WTC11 (cell line): ENCODE measurements at regions not wholly inside any gene's neighbourhood (a gene's known extent, or its start where the extent isn't known, plus 50 kb on each side); places are given as distances from the start of the nearest gene placed in this dataset.
A peak's percentile ranks its signal among the peaks of the same experiment; 100 is the strongest.

Experiments used
- ATAC-seq: fragments of 200-7000 bp; cut with Tn5 transposase; 2 replicates; pipeline ENCODE4 v1.10.0; 2021; ENCODE audit warnings: mild to moderate bottlenecking, moderate library complexity
- CTCF ChIA-PET: fragments of 300-600 bp; sonication (Branson Sonifier 250); formaldehyde crosslinking; loops from one replicate; lab custom pipeline; 2021; ENCODE audit warnings: antibody characterized with exemption; lab: Charles Lee
- POLR2A ChIA-PET: fragments of 350-600 bp; sonication (Branson Sonifier 250); formaldehyde crosslinking; loops from one replicate; lab custom pipeline; 2021; ENCODE audit warnings: antibody characterized with exemption; lab: Charles Lee
- DNase-seq: peaks from one replicate; pipeline ENCODE4 v3.0.0; 2021; ENCODE audit warnings: low spot score
- H3K27ac Mint-ChIP-seq: 2 replicates; pipeline ENCODE4 v1.8.0; 2021; ENCODE audit warnings: mixed read lengths
- H3K27me3 Mint-ChIP-seq: 2 replicates; pipeline ENCODE4 v1.8.0; 2021; ENCODE audit warnings: low read depth, mild to moderate bottlenecking, moderate library complexity, mixed read lengths
- H3K36me3 Mint-ChIP-seq: 2 replicates; pipeline ENCODE4 v1.8.0; 2021; ENCODE audit warnings: mixed read lengths
- H3K4me1 Mint-ChIP-seq: 2 replicates; pipeline ENCODE4 v1.8.0; 2022; ENCODE audit warnings: mixed read lengths
- H3K4me3 Mint-ChIP-seq: 2 replicates; pipeline ENCODE4 v1.8.0; 2021; ENCODE audit warnings: mild to moderate bottlenecking, moderate library complexity, mixed read lengths
- H3K9me3 Mint-ChIP-seq: 2 replicates; pipeline ENCODE4 v1.8.0; 2021; ENCODE audit warnings: mixed read lengths
- ATF2 ChIP-seq: sonication (generic); formaldehyde crosslinking; IDR thresholded peaks from 2 replicates; pipeline ENCODE4 v1.8.1; 2022; ENCODE audit warnings: low read depth, missing genetic modification reagents, borderline replicate concordance
- CREB1 ChIP-seq: sonication (generic); formaldehyde crosslinking; IDR thresholded peaks from 2 replicates; pipeline ENCODE4 v1.8.0; 2023; ENCODE audit warnings: mild to moderate bottlenecking, missing genetic modification reagents
- ELF4 ChIP-seq: sonication (generic); formaldehyde crosslinking; IDR thresholded peaks from 2 replicates; pipeline ENCODE4 v1.8.1; 2022; ENCODE audit warnings: low read depth, mild to moderate bottlenecking, moderate library complexity, missing genetic modification reagents
- ERG ChIP-seq: fragments of 250-450 bp; sonication (Bioruptor Pico); IDR thresholded peaks from 2 replicates; pipeline ENCODE4 v1.8.0; 2021; ENCODE audit warnings: mild to moderate bottlenecking
- ETV6 ChIP-seq: sonication (generic); formaldehyde crosslinking; IDR thresholded peaks from 2 replicates; pipeline ENCODE4 v1.8.1; 2022; ENCODE audit warnings: mild to moderate bottlenecking, missing genetic modification reagents
- GRHL2 ChIP-seq: fragments of 250-450 bp; sonication (Bioruptor Pico); IDR thresholded peaks from 2 replicates; pipeline ENCODE4 v1.8.0; 2022; ENCODE audit warnings: mild to moderate bottlenecking, moderate library complexity; ENCODE audit not compliant: insufficient replicate concordance, severe bottlenecking
- HMGA2 ChIP-seq: fragments of 250-450 bp; sonication (Bioruptor Pico); IDR thresholded peaks from 2 replicates; pipeline ENCODE4 v1.4.0; 2021; ENCODE audit warnings: mild to moderate bottlenecking, moderate library complexity
- IRF2 ChIP-seq: sonication (generic); formaldehyde crosslinking; IDR thresholded peaks from 2 replicates; pipeline ENCODE4 v1.8.0; 2022; ENCODE audit warnings: low read depth, missing genetic modification reagents, borderline replicate concordance
- JAZF1 ChIP-seq: fragments of 250-450 bp; sonication (Bioruptor Pico); IDR thresholded peaks from 2 replicates; pipeline ENCODE4 v1.9.0; 2021; ENCODE audit warnings: moderate library complexity, mild to moderate bottlenecking, inconsistent platforms
- MXD4 ChIP-seq: fragments of 250-450 bp; sonication (Bioruptor Pico); IDR thresholded peaks from 2 replicates; pipeline ENCODE4 v1.8.0; 2021; ENCODE audit warnings: mild to moderate bottlenecking, moderate library complexity, borderline replicate concordance
- NFE2L1 ChIP-seq: sonication (generic); formaldehyde crosslinking; IDR thresholded peaks from 2 replicates; pipeline ENCODE4 v1.8.1; 2023; ENCODE audit warnings: missing genetic modification reagents
- NR1H2 ChIP-seq: sonication (generic); formaldehyde crosslinking; IDR thresholded peaks from 2 replicates; pipeline ENCODE4 v1.9.0; 2021; ENCODE audit warnings: mild to moderate bottlenecking, moderate library complexity, missing genetic modification reagents
- RORB ChIP-seq: fragments of 250-450 bp; sonication (Bioruptor Pico); IDR thresholded peaks from 2 replicates; pipeline ENCODE4 v1.9.0; 2021; ENCODE audit warnings: mild to moderate bottlenecking
- ZBTB21 ChIP-seq: sonication (generic); formaldehyde crosslinking; IDR thresholded peaks from 2 replicates; pipeline ENCODE4 v1.8.1; 2023; ENCODE audit warnings: mild to moderate bottlenecking, missing genetic modification reagents, borderline replicate concordance
- ZNF219 ChIP-seq: sonication (generic); formaldehyde crosslinking; IDR thresholded peaks from 2 replicates; pipeline ENCODE4 v1.8.0; 2023; ENCODE audit warnings: missing genetic modification reagents, mild to moderate bottlenecking, borderline replicate concordance
- ZNF423 ChIP-seq: fragments of 250-450 bp; sonication (Bioruptor Pico); IDR thresholded peaks from 2 replicates; pipeline ENCODE4 v2.1.2; 2022; ENCODE audit warnings: mild to moderate bottlenecking, moderate library complexity
- ZNF671 ChIP-seq: fragments of 250-450 bp; sonication (Bioruptor Pico); IDR thresholded peaks from 2 replicates; pipeline ENCODE4 v1.8.0; 2021; ENCODE audit warnings: mild to moderate bottlenecking
- TF ChIP-seq, protein P1 (sequence below): sonication (generic); formaldehyde crosslinking; IDR thresholded peaks from 2 replicates; pipeline ENCODE4 v1.8.1; 2023; ENCODE audit warnings: mild to moderate bottlenecking, missing genetic modification reagents
- TF ChIP-seq, protein P2 (sequence below): sonication (generic); formaldehyde crosslinking; IDR thresholded peaks from 2 replicates; pipeline ENCODE4 v1.8.0; 2022; ENCODE audit warnings: mild to moderate bottlenecking, missing genetic modification reagents
- TF ChIP-seq, protein P3 (sequence below): sonication (generic); formaldehyde crosslinking; IDR thresholded peaks from 2 replicates; pipeline ENCODE4 v1.8.1; 2022; ENCODE audit warnings: mild to moderate bottlenecking, moderate library complexity, missing genetic modification reagents
- TF ChIP-seq, protein P4 (sequence below): sonication (generic); formaldehyde crosslinking; IDR thresholded peaks from 2 replicates; pipeline ENCODE4 v1.8.0; 2022; ENCODE audit warnings: mild to moderate bottlenecking, missing genetic modification reagents
- TF ChIP-seq, protein P5 (sequence below): fragments of 250-450 bp; sonication (Bioruptor Pico); IDR thresholded peaks from 2 replicates; pipeline ENCODE4 v1.9.0; 2021; ENCODE audit warnings: mild to moderate bottlenecking

GRCh38 chr9:80501635-80502034 lies 929.9 kb downstream of the TLE4 start:
- Mint-ChIP-seq H3K4me3 (no peak overlapping the region), H3K27ac (no peak overlapping the region), H3K36me3 (no peaks in the 10 kb centered on the region), H3K9me3 (no peaks in the 10 kb centered on the region), H3K27me3 (no peaks in the 10 kb centered on the region), H3K4me1 (peaks cover 10% of the 10 kb centered on the region; the same call in 1 of the 2 replicates)
- ATAC-seq (no peak), DNase-seq (no peak)
- TF ChIP-seq ZBTB21 (CRISPR knock-in tag) = no peak
- ChIA-PET CTCF (no interaction called here), POLR2A (no interaction called here)

GRCh38 chr9:80500300-80500699 lies 928.5 kb downstream of the TLE4 start:
- Mint-ChIP-seq H3K9me3 (peaks cover 11% of the 10 kb centered on the region), H3K4me3 (no peak overlapping the region), H3K36me3 (peaks cover 4% of the 10 kb centered on the region), H3K27me3 (peaks cover 2% of the 10 kb centered on the region; the same call in 1 of the 2 replicates), H3K4me1 (peaks cover 5% of the 10 kb centered on the region; the same call in 1 of the 2 replicates), H3K27ac (no peak overlapping the region)
- TF ChIP-seq ZNF671 (CRISPR knock-in tag) (no peak), ERG (CRISPR knock-in tag) (no peak), GRHL2 (CRISPR knock-in tag) (no peak), IRF2 (CRISPR knock-in tag) (no peak), NFE2L1 (CRISPR knock-in tag) (no peak), ZNF423 (CRISPR knock-in tag) (no peak), CREB1 (CRISPR knock-in tag) (no peak)
- POLR2A ChIA-PET = no interaction called here
- DNase-seq (no peak), ATAC-seq (peak; percentile 72)
- CTCF ChIA-PET = no interaction called here

- Mint-ChIP-seq H3K4me1 (peaks cover 5% of the 10 kb centered on the region; the same call in 1 of the 2 replicates), H3K36me3 (peaks cover 11% of the 10 kb centered on the region), H3K27ac (no peak overlapping the region), H3K27me3 (peaks cover 4% of the 10 kb centered on the region; the same call in 1 of the 2 replicates), H3K4me3 (no peak overlapping the region), H3K9me3 (peaks cover 18% of the 10 kb centered on the region)
- POLR2A ChIA-PET = no interaction called here
- CTCF ChIA-PET = no interaction called here
- ATAC-seq (no peak), DNase-seq (no peak)
- TF ChIP-seq ELF4 (CRISPR knock-in tag) = no peak
- TF ChIP-seq, protein P1, sequence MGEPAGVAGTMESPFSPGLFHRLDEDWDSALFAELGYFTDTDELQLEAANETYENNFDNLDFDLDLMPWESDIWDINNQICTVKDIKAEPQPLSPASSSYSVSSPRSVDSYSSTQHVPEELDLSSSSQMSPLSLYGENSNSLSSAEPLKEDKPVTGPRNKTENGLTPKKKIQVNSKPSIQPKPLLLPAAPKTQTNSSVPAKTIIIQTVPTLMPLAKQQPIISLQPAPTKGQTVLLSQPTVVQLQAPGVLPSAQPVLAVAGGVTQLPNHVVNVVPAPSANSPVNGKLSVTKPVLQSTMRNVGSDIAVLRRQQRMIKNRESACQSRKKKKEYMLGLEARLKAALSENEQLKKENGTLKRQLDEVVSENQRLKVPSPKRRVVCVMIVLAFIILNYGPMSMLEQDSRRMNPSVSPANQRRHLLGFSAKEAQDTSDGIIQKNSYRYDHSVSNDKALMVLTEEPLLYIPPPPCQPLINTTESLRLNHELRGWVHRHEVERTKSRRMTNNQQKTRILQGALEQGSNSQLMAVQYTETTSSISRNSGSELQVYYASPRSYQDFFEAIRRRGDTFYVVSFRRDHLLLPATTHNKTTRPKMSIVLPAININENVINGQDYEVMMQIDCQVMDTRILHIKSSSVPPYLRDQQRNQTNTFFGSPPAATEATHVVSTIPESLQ (CRISPR knock-in tag) = no peak
- TF ChIP-seq, protein P2, sequence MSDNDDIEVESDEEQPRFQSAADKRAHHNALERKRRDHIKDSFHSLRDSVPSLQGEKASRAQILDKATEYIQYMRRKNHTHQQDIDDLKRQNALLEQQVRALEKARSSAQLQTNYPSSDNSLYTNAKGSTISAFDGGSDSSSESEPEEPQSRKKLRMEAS = no peak
- no peak for TF ChIP-seq HMGA2 (CRISPR knock-in tag)
- no peak for TF ChIP-seq RORB (CRISPR knock-in tag)
- TF ChIP-seq, protein P3, sequence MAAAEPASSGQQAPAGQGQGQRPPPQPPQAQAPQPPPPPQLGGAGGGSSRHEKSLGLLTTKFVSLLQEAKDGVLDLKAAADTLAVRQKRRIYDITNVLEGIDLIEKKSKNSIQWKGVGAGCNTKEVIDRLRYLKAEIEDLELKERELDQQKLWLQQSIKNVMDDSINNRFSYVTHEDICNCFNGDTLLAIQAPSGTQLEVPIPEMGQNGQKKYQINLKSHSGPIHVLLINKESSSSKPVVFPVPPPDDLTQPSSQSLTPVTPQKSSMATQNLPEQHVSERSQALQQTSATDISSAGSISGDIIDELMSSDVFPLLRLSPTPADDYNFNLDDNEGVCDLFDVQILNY (CRISPR knock-in tag) = no peak
- no peak for TF ChIP-seq ERG (CRISPR knock-in tag)
- TF ChIP-seq MXD4 (CRISPR knock-in tag) = no peak
- TF ChIP-seq JAZF1 (CRISPR knock-in tag) = no peak
- TF ChIP-seq, protein P4, sequence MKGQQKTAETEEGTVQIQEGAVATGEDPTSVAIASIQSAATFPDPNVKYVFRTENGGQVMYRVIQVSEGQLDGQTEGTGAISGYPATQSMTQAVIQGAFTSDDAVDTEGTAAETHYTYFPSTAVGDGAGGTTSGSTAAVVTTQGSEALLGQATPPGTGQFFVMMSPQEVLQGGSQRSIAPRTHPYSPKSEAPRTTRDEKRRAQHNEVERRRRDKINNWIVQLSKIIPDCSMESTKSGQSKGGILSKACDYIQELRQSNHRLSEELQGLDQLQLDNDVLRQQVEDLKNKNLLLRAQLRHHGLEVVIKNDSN = no peak
- TF ChIP-seq, protein P5, sequence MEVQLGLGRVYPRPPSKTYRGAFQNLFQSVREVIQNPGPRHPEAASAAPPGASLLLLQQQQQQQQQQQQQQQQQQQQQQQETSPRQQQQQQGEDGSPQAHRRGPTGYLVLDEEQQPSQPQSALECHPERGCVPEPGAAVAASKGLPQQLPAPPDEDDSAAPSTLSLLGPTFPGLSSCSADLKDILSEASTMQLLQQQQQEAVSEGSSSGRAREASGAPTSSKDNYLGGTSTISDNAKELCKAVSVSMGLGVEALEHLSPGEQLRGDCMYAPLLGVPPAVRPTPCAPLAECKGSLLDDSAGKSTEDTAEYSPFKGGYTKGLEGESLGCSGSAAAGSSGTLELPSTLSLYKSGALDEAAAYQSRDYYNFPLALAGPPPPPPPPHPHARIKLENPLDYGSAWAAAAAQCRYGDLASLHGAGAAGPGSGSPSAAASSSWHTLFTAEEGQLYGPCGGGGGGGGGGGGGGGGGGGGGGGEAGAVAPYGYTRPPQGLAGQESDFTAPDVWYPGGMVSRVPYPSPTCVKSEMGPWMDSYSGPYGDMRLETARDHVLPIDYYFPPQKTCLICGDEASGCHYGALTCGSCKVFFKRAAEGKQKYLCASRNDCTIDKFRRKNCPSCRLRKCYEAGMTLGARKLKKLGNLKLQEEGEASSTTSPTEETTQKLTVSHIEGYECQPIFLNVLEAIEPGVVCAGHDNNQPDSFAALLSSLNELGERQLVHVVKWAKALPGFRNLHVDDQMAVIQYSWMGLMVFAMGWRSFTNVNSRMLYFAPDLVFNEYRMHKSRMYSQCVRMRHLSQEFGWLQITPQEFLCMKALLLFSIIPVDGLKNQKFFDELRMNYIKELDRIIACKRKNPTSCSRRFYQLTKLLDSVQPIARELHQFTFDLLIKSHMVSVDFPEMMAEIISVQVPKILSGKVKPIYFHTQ (CRISPR knock-in tag) = no peak
- no peak for TF ChIP-seq ETV6 (CRISPR knock-in tag)
- TF ChIP-seq ZNF219 (CRISPR knock-in tag) = no peak
- TF ChIP-seq NR1H2 = no peak
- TF ChIP-seq ATF2 (CRISPR knock-in tag) = no peak
Observed at GRCh38 chr9:80498001-80498555, 926.3 kb downstream of the TLE4 start.
